Mammary epithelial cell (primary cell): ENCODE measurements at regions not wholly inside any gene's neighbourhood (a gene's known extent, or its start where the extent isn't known, plus 50 kb on each side); places are given as distances from the start of the nearest gene placed in this dataset.

Experiments
- EZH2 ChIP-seq: IDR thresholded peaks from 2 replicates; pipeline ENCODE4 v1.6.1; 2012; ENCODE audit warnings: low read length, inconsistent platforms, borderline replicate concordance
- TF ChIP-seq, protein P1 (sequence below), 2 donors: IDR thresholded peaks in 1 of 2; conservative IDR thresholded peaks in 1 of 2; 2 replicates each; pipeline ENCODE4 v1.5.1; 2011 to 2012; ENCODE audit warnings: inconsistent platforms in 2 of 2, low read length in 2 of 2, mild to moderate bottlenecking in 2 of 2, control low read depth in 1 of 2, low read depth in 1 of 2; ENCODE audit not compliant: insufficient read depth in 1 of 2; ENCODE audit errors: extremely low read depth in 1 of 2

DNA sequence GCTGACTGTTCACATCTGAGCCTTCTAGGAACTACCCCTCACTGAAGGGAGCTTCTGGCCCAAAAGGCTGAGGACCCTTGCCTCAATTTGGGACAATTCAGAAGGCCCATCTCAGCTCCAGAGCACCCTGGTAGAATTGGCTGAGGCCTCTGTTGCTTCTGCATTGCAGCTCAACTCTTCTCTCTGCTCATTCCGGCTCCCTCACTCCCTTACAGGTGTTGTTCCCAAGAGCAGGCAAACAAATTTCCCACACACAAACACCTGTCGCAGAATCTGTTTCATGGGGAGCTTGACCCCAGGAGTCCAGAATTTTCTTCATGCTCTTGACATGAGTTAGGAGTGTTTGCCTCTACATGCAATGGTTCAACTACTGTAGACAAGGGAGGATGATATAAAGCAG lies 78.7 kb downstream of the CRYGS start:
- TF ChIP-seq, protein P1, sequence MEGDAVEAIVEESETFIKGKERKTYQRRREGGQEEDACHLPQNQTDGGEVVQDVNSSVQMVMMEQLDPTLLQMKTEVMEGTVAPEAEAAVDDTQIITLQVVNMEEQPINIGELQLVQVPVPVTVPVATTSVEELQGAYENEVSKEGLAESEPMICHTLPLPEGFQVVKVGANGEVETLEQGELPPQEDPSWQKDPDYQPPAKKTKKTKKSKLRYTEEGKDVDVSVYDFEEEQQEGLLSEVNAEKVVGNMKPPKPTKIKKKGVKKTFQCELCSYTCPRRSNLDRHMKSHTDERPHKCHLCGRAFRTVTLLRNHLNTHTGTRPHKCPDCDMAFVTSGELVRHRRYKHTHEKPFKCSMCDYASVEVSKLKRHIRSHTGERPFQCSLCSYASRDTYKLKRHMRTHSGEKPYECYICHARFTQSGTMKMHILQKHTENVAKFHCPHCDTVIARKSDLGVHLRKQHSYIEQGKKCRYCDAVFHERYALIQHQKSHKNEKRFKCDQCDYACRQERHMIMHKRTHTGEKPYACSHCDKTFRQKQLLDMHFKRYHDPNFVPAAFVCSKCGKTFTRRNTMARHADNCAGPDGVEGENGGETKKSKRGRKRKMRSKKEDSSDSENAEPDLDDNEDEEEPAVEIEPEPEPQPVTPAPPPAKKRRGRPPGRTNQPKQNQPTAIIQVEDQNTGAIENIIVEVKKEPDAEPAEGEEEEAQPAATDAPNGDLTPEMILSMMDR (conservative IDR thresholded peaks at IDR 0.05 in 1 of 2, IDR thresholded peaks at IDR 0.05 in 1 of 2; ENCODE audit: extremely low read depth in 1 of 2, insufficient read depth in 1 of 2, low read depth in 1 of 2, low read length in 2 of 2), result no peak
- no peak for TF ChIP-seq EZH2
